OCI-LY1 (cell line): ENCODE measurements at regions not wholly inside any gene's neighbourhood (a gene's known extent, or its start where the extent isn't known, plus 50 kb on each side); places are given as distances from the start of the nearest gene placed in this dataset.

Source experiments
- H2AFZ ChIP-seq: fragments of 200-600 bp; sonication (generic), shearing (Covaris generic); 2 replicates; pipeline ENCODE4 v1.6.0; 2014; ENCODE audit warnings: antibody characterized with exemption, mild to moderate bottlenecking, low read length
- H3F3A ChIP-seq: fragments of 200-600 bp; sonication (generic), shearing (Covaris generic); 2 replicates; pipeline ENCODE4 v1.6.0; 2014; ENCODE audit warnings: mild to moderate bottlenecking, antibody characterized with exemption, low read length, moderate library complexity; ENCODE audit not compliant: insufficient read depth
- H3K27ac ChIP-seq: fragments of 200-600 bp; sonication (generic); 2 replicates; pipeline ENCODE4 v1.5.1; 2014; ENCODE audit warnings: low read length, mixed run types, mild to moderate bottlenecking, low read depth; ENCODE audit not compliant: poor library complexity, severe bottlenecking
- H3K27me3 ChIP-seq: fragments of 200-600 bp; sonication (generic); 2 replicates; pipeline ENCODE4 v1.6.0; 2014; ENCODE audit warnings: antibody characterized with exemption, mild to moderate bottlenecking, low read length, moderate library complexity; ENCODE audit not compliant: insufficient read depth
- H3K36me3 ChIP-seq: fragments of 200-600 bp; sonication (generic); 2 replicates; pipeline ENCODE4 v1.6.1; 2014; ENCODE audit warnings: mild to moderate bottlenecking, antibody characterized with exemption, low read length, moderate library complexity, mixed read lengths; ENCODE audit not compliant: insufficient read depth
- H3K4me1 ChIP-seq: fragments of 200-600 bp; sonication (generic); 2 replicates; pipeline ENCODE4 v1.5.1; 2014; ENCODE audit warnings: mild to moderate bottlenecking, low read length, moderate library complexity; ENCODE audit not compliant: insufficient read depth, severe bottlenecking
- H3K4me2 ChIP-seq: fragments of 200-600 bp; sonication (generic), shearing (Covaris generic); 2 replicates; pipeline ENCODE4 v1.6.1; 2014; ENCODE audit warnings: low read length
- H3K4me3 ChIP-seq: fragments of 200-600 bp; sonication (generic); 2 replicates; pipeline ENCODE4 v1.5.1; 2014; ENCODE audit warnings: low read length, low read depth, mild to moderate bottlenecking, mixed read lengths; ENCODE audit not compliant: poor library complexity, severe bottlenecking
- H3K79me2 ChIP-seq: fragments of 200-600 bp; shearing (Covaris generic); 2 replicates; pipeline ENCODE4 v1.6.1; 2016; ENCODE audit warnings: mixed run types, low read length, mixed read lengths; ENCODE audit not compliant: insufficient read depth
- H3K9ac ChIP-seq: fragments of 200-600 bp; sonication (generic), shearing (Covaris generic); 2 replicates; pipeline ENCODE4 v1.6.1; 2014; ENCODE audit warnings: mild to moderate bottlenecking, low read length, mixed read lengths
- H3K9me2 ChIP-seq: fragments of 200-600 bp; sonication (generic), shearing (Covaris generic); 2 replicates; pipeline ENCODE4 v1.6.1; 2014; ENCODE audit warnings: low read depth, mild to moderate bottlenecking, low read length, mixed read lengths
- H3K9me3 ChIP-seq: fragments of 200-600 bp; shearing (Covaris generic); 2 replicates; pipeline ENCODE4 v1.6.1; 2014; ENCODE audit warnings: low read length, mixed read lengths
- H4K20me1 ChIP-seq: fragments of 200-600 bp; sonication (generic), shearing (Covaris generic); 2 replicates; pipeline ENCODE4 v1.6.0; 2016; ENCODE audit warnings: mild to moderate bottlenecking, low read length; ENCODE audit not compliant: insufficient read depth
- CTCF ChIP-seq: fragments of 200-600 bp; sonication (generic), shearing (Covaris generic); IDR thresholded peaks from 2 replicates; pipeline ENCODE4 v1.5.1; 2017; ENCODE audit warnings: mild to moderate bottlenecking, antibody characterized with exemption, low read length, moderate library complexity, mixed read lengths
- EZH2 ChIP-seq: fragments of 200-600 bp; sonication (generic), shearing (Covaris generic); IDR thresholded peaks from 2 replicates; pipeline ENCODE4 v1.8.0; 2017; ENCODE audit warnings: borderline replicate concordance, mixed run types, mild to moderate bottlenecking, antibody characterized with exemption, low read length, moderate library complexity, mixed read lengths

- Histone ChIP-seq H3K4me3 (no peak overlapping the region), H3K27ac (no peak overlapping the region), H2AFZ (no peak overlapping the region), H3K9me2 (no peaks in the 10 kb centered on the region), H3K79me2 (no peaks in the 10 kb centered on the region), H3K9me3 (no peaks in the 10 kb centered on the region), H3K4me2 (no peak overlapping the region), H4K20me1 (no peaks in the 10 kb centered on the region), H3K36me3 (no peaks in the 10 kb centered on the region), H3K4me1 (no peaks in the 10 kb centered on the region), H3K27me3 (no peaks in the 10 kb centered on the region), H3K9ac (no peak overlapping the region), H3F3A (no peaks in the 10 kb centered on the region)
- TF ChIP-seq CTCF = no peak
- TF ChIP-seq EZH2 = no peak
These were observed 60.7 kb upstream of the NXF3 start for GRCh38 chrX:103153661-103154060.

GRCh38 chrX:103151799-103152198 lies 58.9 kb upstream of the NXF3 start:
- H3K9me3 ChIP-seq = no peaks in the 10 kb centered on the region
- no peaks in the 10 kb centered on the region for H3K27me3 ChIP-seq
- H3K4me1 ChIP-seq = no peaks in the 10 kb centered on the region
- no peak overlapping the region for H2AFZ ChIP-seq
- H3K79me2 ChIP-seq = no peaks in the 10 kb centered on the region
- H4K20me1 ChIP-seq = no peaks in the 10 kb centered on the region
- no peak overlapping the region for H3K4me2 ChIP-seq
- no peak overlapping the region for H3K4me3 ChIP-seq
- H3F3A ChIP-seq = no peaks in the 10 kb centered on the region
- no peak overlapping the region for H3K9ac ChIP-seq
- no peaks in the 10 kb centered on the region for H3K9me2 ChIP-seq
- no peaks in the 10 kb centered on the region for H3K36me3 ChIP-seq
- TF ChIP-seq CTCF (no peak), EZH2 (no peak)
- no peak overlapping the region for H3K27ac ChIP-seq

- no peaks in the 10 kb centered on the region for H3K9me2 ChIP-seq
- no peak overlapping the region for H3K4me2 ChIP-seq
- no peaks in the 10 kb centered on the region for H3K9me3 ChIP-seq
- H3K36me3 ChIP-seq = no peaks in the 10 kb centered on the region
- H4K20me1 ChIP-seq = no peaks in the 10 kb centered on the region
- H3F3A ChIP-seq = no peaks in the 10 kb centered on the region
- no peak overlapping the region for H3K27ac ChIP-seq
- H3K4me3 ChIP-seq = no peak overlapping the region
- H3K9ac ChIP-seq = no peak overlapping the region
- H2AFZ ChIP-seq = no peak overlapping the region
- no peak for TF ChIP-seq CTCF
- TF ChIP-seq EZH2 = no peak
- H3K4me1 ChIP-seq = no peaks in the 10 kb centered on the region
- no peaks in the 10 kb centered on the region for H3K79me2 ChIP-seq
- no peaks in the 10 kb centered on the region for H3K27me3 ChIP-seq
These were observed 56.7 kb upstream of the NXF3 start for GRCh38 chrX:103149652-103150051.
